Fibroblast of skin of back (primary cell): ENCODE measurements at regions not wholly inside any gene's neighbourhood (a gene's known extent, or its start where the extent isn't known, plus 50 kb on each side); places are given as distances from the start of the nearest gene placed in this dataset.
"Not testable (repeated sequence)": the region's sequence is repeated elsewhere in the genome, so short reads cannot be mapped to it uniquely, and the experiment has no call there.

Experiments
- DNase-seq: peaks from one replicate; pipeline ENCODE4 v3.0.0-alpha.2; 2013

DNA sequence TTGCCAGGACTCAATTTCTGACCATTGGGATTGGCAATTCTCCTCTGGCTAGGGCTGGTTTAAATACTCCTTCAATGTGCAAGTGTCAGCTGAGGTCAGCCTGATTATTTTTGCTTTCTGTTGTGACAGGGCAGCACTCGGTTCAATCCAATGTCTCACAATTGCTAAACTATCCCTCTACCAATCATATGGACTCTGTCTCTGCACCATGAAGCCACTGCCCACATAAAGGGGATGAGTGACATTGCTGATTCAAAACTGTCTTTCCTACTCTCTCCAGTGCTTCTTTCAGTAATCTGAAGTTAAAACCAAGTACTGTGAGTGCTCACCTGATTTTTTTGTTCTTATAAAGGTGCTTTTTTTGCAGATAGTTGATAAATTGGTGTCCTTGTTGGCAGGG is 1030.7 kb downstream of the GLUD2 start:
- DNase-seq, result no peak

- no peak for DNase-seq
These were observed 1039.9 kb downstream of the GLUD2 start for GRCh38 chrX:122087341-122087740.

DNA sequence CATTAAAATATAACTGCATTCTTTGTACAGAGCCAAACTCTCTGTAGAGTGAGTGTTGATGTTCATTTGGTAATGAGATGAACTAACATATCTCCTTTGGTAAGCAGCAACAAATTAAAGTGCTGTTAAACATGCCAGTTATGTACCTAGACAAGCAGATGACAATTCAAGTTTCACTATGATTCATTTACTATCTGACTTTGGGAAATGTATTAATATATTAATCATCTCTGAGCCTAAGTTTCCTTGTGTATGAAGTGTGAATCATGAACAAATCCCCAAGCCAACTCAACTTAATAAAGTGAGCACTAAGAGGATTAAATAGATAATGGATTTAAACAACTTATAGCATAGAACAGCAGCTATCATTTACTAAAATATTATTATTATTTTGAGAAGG is 1044.2 kb downstream of the GLUD2 start:
- DNase-seq, result no peak

DNA sequence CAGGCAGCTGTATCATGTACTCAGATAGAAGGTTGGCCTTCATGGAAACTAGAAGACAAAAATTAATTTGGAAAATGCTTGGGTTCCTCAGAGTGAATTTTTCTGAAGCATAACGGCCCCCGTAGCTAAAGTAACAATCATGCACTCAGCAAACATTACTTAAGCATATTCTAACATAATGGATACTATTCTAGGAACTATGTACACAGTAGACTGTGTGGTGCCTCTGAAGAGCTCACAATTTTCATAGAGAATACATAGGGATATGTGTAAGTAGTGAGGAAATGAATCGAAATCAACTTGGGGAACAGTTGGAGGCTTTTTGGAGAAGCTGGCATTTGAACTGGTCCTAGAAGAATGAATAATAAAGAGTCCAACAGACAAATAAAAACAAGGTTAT is 1045.0 kb downstream of the GLUD2 start:
- DNase-seq, result no peak

DNA sequence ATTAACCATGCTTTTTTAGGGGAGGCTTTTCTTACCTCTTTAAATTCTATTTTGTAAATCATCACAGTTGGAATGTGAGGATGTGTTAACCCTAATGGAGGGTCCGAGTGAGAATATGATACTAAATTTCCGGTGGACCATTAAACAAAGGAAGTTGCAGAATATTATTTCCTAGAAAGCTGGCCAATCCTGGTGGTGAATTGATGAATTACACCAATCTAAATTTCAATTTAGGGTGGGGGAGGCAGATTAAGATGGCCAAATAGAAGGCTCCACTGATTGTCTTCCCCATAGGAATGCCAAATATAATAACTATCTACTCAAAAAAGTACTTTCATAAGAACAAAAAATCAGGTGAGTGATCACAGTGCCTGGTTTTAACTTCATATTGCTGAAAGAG is 1045.6 kb downstream of the GLUD2 start:
- DNase-seq, result no peak

DNA sequence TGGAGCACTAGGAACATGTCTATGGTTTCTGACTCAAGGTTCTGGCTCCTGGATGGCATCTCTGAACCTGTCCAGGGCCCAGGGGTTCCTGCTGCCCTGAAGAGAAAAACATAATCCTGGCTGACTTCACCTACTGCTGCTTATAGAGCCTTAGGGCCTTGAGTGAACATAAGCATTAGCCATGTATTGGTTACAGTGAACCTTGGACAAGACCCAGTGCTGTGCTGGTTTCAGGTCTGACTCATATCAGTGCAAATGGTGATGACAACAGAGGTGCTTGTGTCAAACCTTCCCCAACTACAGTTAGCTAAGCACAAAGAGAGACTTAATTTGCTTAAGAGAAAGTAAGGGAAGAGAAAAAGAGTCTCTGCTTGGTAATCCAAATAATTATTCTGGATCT is 1047.2 kb downstream of the GLUD2 start:
- DNase-seq, result peak; percentile 9

DNA sequence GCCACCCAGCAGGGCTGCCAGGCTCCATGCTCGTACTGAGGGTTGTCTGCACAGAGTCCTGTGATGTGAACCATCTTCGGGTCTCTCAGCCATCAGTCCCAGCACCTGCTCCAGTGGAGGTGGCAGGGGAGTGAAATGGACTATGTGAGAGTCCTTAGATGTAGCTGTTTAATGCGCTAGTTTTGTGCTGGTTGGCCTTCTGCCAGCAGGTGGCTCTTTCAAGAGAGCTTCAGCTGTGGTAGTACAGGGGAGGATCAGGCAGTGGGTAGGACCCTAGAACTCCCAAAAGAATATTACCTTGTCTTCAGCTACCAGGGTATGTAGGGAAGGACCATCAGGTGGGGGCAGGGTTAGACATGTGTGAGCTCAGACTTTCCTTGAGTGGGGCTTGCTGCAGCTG is 1066.0 kb downstream of the GLUD2 start:
- no peak for DNase-seq

DNA sequence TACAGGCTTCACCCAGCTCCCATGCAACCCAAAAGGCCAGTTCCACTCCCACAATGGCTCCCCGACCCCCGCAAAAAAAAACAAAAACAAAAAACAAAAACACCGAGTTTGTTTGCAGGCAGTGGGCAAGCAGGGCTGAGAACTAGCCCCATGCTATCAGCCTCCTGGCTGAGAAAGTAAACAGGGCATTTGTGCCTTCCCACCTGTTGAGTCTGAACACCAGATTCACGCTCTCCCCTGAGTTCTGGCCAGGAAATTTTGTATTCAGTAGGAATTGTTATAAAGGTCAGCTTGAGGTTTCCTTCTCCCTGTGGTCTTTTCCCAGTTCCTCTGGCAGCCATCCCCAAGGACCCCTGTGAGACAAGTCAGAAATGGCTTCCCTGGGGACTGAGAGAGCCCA is 1066.5 kb downstream of the GLUD2 start:
- no peak for DNase-seq

GRCh38 chrX:122115604-122116003 is 1068.2 kb downstream of the GLUD2 start:
- no peak for DNase-seq

GRCh38 chrX:122119361-122119760 is 1064.7 kb upstream of the GRIA3 start:
- no peak for DNase-seq

GRCh38 chrX:122122274-122122673 is 1061.8 kb upstream of the GRIA3 start:
- peak; percentile 0 for DNase-seq

- no peak for DNase-seq
These were observed 1050.6 kb upstream of the GRIA3 start for GRCh38 chrX:122133478-122133877.

- no peak for DNase-seq
These were observed 1049.8 kb upstream of the GRIA3 start for GRCh38 chrX:122134291-122134690.

GRCh38 chrX:122135070-122135469 is 1049.0 kb upstream of the GRIA3 start:
- DNase-seq, result no peak

DNA sequence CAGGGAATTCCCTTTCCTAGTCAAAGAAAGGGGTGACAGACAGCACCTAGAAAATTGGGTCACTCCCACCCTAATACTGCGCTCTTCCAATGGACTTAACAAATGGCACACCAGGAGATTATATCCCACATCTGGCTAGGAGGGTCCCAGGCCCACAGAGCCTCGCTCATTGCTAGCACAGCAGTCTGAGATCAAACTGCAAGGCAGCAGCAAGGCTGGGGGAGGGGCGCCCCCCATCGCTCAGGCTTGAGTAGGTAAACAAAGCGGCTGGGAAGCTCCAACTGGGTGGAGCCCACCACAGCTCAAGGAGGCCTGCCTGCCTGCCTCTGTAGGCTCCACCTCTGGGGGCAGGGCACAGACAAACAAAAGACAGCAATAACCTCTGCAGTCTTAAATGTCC is 1043.9 kb upstream of the GRIA3 start:
- not testable (repeated sequence) for DNase-seq

DNA sequence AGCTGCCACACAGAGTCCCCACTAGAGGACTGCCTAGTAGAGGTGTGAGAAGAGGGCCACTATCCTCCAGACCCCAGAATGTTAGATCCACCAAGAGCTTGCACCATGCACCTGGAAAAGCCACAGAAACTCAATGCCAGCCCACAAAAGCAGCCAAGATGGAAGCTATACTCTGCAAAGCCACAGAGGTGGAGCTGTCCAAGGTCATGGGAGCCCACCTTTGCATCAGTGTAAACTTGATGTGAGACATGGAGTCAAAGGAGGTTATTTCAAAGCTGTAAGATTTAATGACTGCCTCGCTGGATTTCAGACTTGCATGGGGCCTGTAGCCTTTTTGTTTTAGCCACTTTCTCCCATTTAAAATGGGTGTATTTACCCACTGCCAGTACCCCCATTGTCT is 1030.1 kb upstream of the GRIA3 start:
- no peak for DNase-seq

GRCh38 chrX:122168241-122168640 is 1015.8 kb upstream of the GRIA3 start:
- no peak for DNase-seq

DNA sequence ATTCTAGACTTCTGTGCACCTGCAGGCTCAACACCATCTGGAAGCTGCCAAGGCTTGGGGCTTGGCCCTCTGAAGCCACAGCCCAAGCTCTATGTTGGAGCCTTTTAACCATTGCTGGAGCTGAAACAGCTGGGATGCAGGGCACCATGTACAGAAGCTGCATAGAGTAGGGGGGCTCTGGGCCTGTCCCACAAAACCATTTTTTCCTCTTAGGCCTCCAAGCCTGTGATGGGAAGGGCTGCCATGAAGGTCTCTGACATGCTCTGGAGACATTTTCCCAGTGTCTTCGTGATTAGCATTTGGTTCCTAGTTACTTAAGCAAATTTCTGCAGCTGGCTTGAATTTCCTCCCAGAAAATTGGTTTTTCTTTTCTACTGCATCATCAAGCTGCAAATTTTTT is 999.3 kb upstream of the GRIA3 start:
- no peak for DNase-seq

DNA sequence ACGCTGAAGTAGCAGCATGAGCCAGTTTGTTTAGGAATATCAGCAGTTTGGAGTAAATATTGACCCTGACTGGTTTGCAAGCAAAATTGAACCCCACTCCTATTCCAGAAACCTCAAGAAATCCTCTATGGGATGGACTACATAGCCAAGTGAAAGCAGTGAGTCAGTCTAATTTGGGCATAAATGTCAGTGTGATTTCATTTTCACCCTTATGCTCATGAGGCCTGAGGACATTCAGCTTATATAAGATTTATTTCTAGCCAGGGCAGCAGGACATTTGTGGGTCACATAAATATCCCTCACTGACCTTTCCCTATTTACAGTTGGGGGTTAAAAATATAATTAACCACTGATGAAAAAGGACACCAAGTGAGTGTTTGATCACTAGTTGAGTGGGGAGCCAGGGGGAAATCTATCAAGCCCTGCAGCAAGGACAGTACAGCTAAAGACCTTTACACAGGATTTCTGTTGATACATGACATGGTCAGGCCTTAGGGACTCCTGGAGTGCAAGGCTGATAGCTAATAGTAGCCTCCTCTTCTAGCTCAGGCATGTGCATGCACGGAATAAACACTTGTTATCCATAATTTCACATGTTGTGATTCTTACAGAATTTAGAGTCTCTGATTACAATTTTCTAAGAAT is 996.9 kb upstream of the GRIA3 start:
- DNase-seq, result no peak

DNA sequence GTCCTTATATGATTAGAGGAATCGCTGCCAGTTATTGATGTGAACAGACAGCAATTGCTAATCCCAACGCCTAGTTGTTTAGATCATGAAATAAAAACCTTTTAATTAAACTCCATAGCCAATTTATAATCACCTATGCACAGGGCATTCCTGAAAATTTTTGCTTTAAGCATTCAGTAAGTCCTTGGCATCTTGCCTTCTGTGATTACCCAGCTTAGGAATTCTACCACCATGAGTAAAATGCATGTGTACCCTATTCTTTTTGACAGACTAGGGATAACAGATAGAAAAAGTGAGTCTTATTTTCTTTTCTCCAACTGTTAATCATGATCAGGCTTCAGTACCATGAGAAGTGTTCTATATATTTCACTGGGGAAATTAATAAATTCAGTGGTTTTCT is 995.3 kb upstream of the GRIA3 start:
- DNase-seq, result peak; percentile 9

- DNase-seq, result no peak
These were observed 987.7 kb upstream of the GRIA3 start for GRCh38 chrX:122196343-122196742.

- no peak for DNase-seq
These were observed 980.7 kb upstream of the GRIA3 start for GRCh38 chrX:122203399-122203798.

- no peak for DNase-seq
These were observed 965.4 kb upstream of the GRIA3 start for GRCh38 chrX:122218666-122219065.

- no peak for DNase-seq
These were observed 964.9 kb upstream of the GRIA3 start for GRCh38 chrX:122219226-122219625.

DNA sequence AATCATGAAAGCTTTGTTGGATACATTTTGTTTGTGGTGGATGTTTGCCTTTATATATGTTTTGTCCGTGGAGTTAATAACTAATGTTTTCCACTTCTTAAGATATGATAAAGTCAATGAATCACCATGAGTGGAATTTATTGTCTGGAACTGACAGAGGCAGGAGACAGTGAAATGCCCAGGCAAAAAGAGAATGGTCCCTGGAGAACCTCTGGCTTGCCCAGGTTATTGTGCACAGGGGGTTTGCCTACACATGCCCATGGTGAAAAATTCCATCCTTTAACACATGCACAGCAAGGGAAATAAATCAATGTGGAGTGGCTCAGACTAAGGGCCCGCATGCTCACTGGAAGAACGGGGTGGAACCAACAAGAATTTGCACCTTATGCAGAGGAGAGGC is 964.3 kb upstream of the GRIA3 start:
- no peak for DNase-seq
